Eye (tissue), 1 donor: ENCODE measurements at regions not wholly inside any gene's neighbourhood (a gene's known extent, or its start where the extent isn't known, plus 50 kb on each side); places are given as distances from the start of the nearest gene placed in this dataset.
"Not testable (repeated sequence)": the region's sequence is repeated elsewhere in the genome, so short reads cannot be mapped to it uniquely, and the experiment has no call there.

Source experiments
- DNase-seq: peaks from one replicate; pipeline ENCODE4 v3.0.0-alpha.2; 2015

DNA sequence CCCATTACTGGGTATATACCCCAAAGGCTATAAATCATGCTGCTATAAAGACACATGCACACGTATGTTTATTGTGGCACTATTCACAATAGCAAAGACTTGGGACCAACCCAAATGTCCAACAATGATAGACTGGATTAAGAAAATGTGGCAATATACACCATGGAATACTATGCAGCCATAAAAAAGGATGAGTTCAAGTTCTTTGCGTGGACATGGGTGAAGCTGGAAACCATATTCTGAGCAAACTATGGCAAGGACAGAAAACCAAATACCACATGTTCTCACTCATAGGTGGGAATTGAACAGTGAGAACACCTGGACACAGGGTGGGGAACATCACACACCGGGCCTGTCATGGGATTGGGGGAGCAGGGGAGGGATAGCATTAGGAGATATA is 54.4 kb upstream of the MUCL1 start:
- not testable (repeated sequence) for DNase-seq

DNA sequence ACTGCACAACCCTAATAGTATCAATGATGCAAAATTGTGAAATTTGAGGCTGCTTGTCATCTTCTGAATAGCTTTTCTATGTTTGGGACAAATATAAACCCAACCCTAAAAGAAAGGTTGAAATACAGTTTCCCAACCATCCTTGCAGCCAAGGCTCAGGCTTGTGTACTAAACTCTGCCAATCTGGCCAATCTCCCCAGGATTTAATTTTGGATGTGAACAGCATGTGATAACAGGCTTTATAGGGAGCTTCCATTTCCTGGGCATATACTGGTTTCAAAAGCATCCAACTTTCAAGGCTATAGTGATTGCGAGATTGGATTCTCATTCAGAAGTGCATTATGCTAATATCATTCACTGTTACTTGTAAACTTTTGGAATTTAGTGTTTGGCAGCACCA is 55.7 kb upstream of the MUCL1 start:
- no peak for DNase-seq

DNA sequence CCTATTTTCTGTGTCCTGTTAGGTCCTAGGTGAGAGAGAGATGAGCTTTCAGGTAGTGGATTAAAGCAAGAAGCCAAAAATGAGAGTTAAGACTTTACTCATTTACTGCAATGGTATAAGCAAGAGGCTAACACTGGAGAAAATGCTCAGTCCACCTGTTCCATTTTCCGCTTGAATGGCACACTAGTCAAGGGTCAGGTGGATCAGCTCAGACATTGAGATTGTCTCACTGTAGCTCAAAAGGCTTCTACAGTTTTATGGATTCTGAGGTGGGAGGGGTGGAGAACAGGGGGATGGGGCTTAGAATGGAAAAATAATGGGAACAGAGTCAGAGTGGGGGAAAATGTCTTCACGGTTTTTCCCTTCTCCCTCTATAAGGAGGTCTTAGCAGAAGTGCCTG is 57.3 kb upstream of the MUCL1 start:
- no peak for DNase-seq

DNA sequence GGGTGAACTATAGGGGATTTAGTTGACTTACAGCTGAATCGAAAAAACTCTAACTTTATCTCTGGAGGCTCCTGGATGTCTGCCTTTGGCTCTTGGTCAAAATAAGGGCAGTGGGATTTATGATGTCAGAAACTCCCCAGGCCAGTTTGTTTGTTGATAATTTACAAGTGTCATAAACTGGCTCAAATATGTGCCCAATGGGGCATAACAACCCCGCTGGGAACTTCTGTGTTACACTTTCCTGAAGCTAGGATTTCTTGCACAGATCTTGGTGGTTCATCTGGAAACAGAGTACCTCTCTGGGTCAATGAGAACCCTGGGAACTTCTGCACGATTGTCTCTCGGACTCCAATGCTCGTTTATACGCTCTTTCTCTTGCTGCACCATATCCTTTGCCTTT is 58.7 kb upstream of the MUCL1 start:
- DNase-seq = no peak

DNA sequence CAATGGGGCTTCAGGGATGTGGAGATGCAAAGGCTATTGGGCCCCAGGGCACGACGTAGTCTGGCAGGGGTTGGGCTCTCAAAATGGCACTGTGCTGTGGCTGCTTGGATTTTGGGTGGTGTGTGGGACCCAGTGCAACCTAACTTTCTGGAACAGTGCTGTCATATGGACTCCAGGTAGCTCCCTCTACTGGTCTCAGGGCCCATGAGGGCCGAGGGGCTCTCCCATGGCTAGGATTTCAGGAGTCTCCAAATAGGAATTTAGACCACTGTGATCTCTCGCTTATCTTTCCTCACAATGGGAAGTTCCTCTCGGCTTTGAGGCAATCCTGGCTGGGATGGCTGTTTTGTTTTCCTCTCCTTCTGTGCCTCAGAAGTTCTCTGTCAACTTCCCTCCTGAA is 68.2 kb upstream of the MUCL1 start:
- no peak for DNase-seq

DNA sequence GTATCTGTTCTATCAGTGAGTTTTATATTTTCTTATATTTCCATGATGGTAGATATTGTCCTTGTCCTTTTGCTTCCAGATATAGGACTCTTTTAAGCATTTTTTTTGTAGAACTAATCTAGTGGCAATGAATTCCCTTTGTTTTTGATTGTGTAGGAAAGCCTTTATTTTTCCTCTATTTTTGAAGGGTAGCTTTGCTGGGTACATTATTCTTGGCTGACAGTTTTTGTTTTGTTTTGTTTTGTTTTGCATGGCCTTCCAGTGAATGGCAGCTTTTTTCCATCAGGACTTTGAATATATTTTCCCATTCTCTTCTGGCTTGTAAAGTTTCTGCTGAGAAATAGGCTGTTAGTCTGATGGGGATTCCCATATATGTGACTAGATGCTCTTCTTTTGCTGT is 70.2 kb upstream of the MUCL1 start:
- no peak for DNase-seq

DNA sequence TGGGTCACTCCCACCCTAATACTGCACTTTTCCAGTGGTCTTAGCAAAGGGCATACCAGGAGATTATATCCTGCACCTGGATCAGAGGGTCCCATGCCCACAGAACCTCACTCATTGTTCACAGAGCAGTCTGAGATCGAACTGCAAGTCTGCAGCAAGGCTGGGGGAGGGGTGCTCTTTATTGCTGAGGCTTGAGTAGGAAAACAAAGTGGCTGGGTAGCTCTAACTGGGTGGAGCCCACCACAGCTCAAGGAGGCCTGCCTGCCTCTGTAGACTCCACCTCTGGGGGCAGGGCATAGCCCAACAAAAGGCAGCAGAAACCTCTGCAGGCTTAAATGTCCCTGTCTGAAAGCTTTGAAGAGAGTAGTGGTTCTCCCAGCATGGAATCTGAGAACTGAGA is 77.3 kb upstream of the MUCL1 start:
- DNase-seq = not testable (repeated sequence)

DNA sequence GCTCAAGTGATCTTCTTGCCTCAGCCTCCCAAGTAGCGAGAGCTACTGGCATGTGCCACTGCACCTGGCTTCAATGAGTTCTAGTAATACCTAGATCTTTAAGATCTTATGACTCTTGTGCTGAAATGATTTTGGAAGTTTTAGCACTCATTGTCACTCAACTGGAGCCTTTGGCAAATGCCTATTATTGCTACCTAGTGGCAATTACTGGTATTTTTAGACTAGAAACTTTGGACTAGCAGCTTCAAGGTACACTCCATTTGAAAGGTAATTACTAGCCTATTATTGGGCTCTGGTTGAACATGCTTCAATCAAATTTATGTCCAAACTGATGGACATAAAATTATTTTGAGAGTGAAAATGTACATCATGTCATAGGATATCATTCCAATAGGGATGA is 80.7 kb upstream of the MUCL1 start:
- DNase-seq = no peak

DNA sequence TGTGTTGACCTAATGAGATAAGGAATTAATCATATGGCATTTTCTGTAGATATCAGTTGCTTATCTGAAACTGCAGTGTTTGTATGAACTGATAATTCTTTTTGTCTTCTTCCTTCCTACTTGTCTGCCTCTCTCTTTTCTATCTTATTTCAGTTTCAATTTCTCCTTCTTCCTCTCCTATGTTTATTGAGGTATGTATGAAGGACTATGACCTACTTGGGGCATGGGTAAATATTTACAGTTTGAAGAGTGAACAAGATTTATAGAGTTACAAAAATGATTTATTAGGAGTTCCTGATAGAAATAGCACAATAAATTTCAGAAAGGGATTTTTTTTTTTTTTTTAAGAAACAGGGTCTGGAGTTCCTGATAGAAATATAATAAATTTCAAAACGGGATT is 88.7 kb upstream of the MUCL1 start:
- DNase-seq = no peak

DNA sequence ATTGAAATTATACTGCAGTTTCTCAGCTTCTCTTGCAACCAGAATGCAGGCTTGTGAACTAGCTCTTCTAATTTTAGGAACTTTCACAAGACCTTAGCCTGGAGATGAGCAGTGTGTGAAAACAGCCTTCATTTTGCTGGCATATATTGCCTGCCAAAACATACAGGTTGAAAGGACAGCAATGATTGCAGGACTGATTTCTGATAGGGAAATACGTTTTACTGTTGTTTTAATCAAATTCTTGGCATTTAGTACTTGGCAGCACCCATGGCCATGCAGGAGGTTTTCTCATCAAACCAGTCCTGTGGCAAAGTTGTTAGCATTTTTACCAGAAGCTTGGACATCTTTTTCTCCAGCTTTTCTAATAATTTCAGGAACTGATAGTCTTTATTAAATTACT is 91.9 kb upstream of the MUCL1 start:
- DNase-seq = no peak

DNA sequence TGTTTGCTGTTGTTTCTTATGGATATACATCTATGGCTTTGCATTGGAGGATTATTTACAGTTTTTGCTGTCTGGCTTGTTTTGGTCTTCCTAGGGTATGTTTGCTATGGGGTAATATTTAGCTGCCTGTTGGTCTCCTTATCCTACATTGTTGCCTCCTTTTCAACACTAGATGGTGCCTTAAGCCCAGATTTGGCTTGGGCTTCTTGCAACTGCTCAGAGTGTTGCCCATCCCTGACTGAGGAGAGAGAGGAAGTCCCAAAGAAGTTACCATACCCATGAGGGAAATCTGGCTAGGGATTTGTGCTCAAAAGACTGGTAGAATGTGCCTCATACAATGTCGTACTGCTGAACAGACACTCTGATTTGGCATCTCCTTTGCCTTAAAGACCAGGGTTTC is 94.6 kb upstream of the MUCL1 start:
- peak; percentile 2 for DNase-seq

DNA sequence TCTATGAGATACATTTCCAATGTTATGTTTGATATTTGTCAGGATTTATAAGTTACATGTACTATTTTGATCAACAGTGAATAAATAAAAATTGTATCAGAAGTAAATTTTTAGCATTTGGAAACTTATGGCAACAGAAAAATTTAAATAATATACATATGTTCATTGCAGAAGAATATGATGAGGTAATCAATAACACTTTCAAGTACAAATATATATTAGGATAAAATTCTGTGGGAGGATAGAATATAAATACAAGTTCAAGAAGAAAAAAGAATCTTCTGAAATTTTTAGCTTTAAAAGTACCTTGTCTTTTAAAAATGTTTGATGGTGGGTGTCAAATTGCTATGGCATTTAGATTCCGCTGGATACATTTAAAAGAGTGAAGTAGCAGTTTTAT is 102.8 kb upstream of the MUCL1 start:
- DNase-seq = no peak

DNA sequence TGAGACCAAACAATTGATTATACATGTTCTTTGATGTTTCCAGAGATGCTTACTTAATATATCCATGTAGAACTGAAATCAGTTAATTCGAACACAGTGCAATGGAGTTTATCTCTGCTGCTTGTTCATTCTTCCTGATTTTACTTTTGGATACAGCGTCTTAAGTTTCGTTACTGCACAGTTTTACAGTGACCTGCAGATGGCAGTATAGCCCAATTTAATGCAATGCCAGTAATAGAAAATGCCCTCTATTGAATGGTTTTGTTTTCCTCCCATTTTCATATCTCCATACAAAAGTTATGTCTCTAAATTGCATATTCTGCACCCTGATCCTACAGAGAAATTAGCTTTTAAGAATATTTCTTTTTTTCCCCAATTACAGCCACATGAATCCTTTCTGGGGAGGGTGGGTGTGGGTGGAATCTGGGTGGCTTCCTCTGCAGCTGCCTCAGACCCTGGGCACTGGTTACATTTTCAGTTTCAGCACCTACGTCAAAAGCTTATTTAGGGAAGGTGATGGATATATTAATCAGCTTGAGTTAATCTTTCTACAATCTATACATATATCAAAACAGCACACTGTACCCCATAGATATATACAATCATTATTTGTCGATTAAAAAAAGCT is 101.1 kb upstream of the DCD start:
- peak; percentile 77 for DNase-seq

DNA sequence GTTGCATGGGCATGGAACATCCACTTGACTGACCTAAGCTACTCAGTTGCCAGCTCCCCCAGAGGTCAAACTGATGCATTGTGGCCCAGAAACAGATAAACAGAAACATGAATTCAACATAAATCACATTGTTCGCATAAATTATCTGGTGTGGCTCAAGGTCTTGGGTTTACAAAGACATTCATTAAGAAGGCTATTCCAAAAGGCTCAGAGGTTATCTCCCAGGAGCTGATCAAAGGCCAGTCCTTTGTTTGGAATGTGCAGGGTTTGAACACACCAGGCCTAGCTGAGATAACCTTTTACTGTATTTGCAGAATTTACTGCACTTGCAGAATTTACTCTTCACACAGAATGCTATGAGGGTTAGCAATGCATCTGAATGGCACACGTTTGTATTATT is 96.4 kb upstream of the DCD start:
- DNase-seq = no peak

DNA sequence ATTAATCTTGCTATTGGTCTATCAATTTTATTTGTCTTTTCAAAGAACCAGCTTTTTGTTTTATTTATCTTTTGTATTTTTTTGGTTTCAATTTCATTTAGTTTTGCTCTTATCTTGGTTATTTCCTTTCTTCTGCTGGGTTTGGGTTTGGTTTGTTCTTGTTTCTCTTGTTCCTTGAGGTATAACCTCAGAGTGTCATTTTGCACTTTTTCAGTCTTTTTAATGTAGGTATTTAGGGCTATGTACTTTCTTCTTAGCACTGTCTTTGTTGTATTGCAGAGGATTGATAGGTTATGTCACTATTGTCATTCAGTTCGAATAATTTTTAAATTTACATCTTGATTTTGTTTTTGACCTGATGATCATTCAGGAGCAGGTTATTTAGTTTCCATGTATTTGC is 92.7 kb upstream of the DCD start:
- DNase-seq = no peak

DNA sequence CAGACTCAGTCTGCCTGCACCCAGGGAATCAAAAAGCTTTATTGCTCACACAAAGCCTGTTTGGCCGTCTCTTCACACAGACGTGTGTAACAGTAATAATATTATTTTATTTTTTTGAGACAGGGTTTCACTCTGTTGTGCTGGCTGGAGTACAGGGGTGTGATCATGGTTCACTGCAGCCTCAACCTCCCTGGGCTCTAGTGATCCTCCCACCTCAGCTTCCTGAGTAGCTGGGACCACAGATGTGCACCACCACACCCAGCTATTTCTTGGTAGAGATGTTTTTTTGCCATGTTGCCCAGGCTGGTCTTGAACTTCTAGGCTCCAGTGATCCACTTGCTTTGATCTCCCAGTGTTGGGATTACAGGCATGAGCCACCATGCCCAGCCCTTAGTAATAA is 88.4 kb upstream of the DCD start:
- DNase-seq = no peak

DNA sequence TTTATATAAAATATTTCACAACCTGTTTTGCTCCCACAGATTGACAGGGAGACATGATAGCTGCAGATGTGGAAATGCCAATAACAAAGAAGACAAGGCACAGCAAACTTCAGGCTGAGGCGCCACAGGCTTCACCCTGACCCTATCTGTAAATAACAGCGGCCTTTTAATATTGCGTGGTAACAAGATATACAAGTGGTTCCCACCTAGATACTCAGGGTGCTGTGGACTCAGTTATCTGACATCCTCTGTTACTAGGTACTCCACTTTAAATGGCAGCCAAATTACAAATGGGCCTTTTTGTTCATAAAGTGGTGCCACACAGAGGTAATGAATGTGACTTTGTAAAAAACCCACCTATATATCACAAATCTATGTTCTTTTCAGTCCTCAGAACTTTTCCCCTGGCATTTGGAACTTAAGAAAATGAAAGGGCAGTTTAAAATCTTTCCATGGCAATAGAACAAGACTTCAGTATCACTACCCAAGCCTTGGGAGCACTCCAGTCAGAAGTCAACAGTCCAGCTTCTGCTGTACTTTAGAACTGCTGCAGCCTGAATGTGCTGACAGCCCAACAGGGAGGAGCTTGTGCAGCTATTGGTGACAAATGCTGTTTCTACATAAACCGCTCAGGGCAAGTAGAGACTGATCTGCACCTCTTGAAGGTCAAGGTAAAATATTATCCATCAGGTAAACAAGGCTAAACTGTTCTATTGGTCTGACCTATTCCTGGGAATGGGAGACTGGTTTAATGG is 86.2 kb upstream of the DCD start:
- DNase-seq = no peak

DNA sequence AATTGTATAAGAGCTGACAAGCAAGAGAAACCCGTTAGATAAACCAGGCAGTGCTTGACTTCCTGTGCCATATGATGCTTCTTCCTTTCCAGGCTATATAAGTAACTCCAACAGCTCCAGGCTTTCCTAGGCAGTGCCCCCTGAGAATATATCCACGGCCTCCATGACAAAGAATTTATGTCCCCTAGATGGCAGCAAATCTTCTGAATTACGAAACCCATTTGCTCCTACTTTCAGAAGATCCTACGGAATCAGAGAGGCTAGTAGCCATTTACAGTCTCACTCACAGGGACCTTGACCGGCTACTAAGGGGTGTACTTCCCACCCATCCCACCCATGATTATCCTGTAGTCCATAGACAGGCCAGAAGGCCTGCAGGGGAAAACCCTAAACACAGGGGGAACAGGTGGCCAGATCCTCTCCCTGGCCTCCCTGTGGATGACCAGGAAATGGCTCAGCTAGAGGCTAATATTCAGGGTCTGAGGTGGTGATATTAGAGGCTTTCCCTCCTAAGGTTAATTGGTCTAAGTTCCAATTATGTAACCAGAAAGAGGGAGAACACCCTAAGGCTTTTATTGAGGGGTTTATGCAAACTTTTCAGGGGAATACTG is 77.2 kb upstream of the DCD start:
- DNase-seq = peak; percentile 30

DNA sequence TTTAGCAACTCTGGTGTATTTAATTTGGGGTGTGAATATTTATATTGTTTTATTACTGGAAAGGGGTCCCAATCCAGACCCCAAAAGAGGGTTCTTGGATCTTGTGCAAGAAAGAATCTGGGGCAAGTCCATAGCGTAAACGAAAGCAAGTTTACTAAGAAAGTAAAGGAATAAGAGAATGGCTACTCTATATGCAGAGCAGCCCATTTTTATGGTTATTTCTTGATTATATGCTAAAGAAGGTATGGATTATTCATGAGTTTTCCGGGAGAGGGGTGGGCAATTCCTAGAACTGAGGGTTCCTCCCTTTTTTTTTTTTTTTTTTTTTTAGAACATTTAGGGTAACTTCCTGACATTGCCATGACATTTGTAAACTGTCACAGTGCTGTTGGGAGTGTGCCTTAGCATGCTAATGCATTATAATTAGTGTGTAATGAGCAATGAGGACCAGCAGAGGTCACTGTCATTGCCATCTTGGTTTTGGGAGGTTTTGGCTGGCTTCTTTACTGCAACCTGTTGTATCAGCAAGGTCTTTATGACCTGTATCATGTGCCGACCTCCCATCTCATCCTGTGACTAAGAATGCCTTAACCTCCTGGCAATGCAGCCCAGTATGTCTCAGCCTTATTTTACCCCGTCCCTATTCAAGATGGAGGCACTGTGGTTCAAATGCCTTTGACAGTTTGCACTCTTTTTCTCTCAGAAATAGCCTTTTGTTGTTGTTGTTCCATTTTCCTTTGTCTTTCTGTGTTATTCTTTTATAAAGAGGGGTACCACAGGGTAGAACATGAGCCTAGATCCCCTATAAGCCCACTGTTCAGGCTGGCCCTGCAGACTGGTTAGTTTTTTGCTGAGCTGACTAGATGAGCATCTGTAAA is 75.5 kb upstream of the DCD start:
- peak; percentile 21 for DNase-seq

DNA sequence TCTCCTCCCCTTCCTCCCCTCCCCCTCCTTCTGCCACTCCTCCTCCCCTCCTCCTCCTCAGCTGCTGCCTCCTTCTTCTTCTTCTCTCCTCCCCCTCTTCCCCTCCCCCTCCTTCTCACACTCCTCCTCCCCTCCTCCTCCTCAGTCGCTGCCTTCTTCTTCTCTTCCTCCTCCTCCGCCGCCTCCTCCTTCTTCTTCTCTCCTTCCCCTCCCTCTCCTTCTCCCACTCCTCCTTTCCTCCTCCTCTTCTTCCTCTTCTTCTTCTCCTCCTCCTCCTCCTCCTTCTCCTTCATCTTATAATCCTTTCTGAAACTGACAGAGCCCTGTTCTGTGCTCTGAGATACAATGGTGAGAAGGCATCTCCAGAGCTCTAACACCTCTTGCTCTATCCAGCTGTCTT is 73.1 kb upstream of the DCD start:
- DNase-seq = no peak

DNA sequence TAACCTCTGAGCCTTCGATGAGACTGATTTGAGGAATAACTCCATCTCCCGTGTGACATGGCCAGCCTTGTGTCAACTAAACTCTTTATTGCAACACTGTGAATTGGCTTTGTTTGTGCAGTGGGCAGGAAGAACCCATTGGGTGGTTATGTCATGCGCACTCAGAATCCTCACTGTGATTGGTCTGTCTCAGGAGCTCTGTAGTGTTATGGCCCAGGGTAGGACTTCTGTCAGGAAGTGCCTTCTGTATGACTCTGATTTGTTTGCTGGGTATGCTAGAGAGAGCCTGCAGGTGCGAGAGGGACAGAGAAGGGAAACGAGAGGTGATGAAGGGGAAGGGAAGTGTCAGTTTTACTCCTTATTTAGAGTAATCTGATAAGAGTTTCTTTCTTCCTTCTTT is 71.5 kb upstream of the DCD start:
- no peak for DNase-seq

DNA sequence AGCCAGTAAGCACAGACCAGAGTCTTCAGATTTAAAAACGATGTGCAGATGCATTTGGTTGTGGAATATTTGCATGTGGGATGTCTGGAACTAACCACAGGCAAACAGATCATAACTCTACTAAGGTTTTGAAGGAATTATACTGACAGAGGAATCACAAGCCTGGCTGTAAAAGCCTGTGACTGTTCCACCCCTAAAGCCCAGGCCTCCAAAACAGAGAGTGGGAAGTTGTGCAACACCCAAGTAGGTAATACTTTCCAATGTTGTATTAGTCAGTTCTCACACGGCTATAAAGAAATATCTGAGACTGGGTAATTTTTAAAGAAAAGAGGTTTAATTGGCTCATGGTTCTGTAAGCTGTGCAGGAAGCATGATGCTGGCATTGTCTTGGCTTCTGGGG is 68.1 kb upstream of the DCD start:
- DNase-seq = no peak

DNA sequence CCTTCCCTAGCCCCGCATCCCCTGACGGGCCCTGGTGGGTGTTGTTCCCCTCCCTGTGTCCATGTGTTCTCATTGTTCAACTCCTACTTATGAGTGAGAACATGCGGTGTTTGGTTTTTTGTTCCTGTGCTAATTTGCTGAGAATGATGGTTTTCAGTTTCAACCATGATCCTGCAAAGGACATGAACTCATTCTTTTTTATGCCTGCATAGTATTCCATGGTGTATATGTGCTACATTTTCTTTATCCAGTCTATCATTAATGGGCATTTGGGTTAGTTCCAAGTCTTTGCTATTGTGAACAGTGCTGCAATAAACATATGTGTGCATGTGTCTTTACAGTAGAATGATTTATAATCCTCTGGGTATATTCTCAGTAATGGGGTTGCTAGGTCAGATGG is 65.7 kb upstream of the DCD start:
- not testable (repeated sequence) for DNase-seq

DNA sequence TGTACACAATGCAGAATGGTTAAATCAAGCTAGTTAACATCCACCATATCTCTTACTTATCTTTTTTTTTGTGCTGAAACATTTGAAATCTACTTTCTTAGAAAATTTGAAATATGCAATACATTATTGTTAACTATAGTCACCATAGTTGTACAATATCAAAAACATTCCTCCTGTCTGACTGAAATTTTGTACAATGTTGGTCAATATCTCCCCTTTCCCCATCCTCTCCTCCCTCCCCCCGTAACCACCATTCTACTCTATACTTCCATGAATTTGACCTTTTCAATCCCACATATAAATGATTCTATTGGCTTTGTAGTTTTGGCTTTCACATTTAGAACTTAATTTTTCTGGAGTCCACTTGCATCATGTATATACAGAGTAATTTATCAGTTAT is 63.5 kb upstream of the DCD start:
- DNase-seq = no peak
